ENCODE measurements at regions not wholly inside any gene's neighbourhood (a gene's known extent, or its start where the extent isn't known, plus 50 kb on each side); places are given as distances from the start of the nearest gene placed in this dataset.

- Histone ChIP-seq H3K9me3 (ENCODE audit: control insufficient read depth, insufficient read depth, low read length) (no peaks in the 10 kb centered on the region), H3K27ac (ENCODE audit: low read depth, low read length) (no peak overlapping the region), H3K4me3 (ENCODE audit: low read depth, low read length) (no peak overlapping the region), H3K27me3 (ENCODE audit: control insufficient read depth, insufficient read depth, low read length) (no peaks in the 10 kb centered on the region)
- ChIA-PET POLR2A (no interaction called here), CTCF (interaction anchor here (1.5 to 7.1 kb wide), 2 partner anchors 226 to 229 kb away, joined by 3 to 85 read pairs; no protein-coding TSS in a partner anchor)
- DNase-seq (ENCODE audit: low read depth, low spot score) = no peak
- TF ChIP-seq, protein P1, sequence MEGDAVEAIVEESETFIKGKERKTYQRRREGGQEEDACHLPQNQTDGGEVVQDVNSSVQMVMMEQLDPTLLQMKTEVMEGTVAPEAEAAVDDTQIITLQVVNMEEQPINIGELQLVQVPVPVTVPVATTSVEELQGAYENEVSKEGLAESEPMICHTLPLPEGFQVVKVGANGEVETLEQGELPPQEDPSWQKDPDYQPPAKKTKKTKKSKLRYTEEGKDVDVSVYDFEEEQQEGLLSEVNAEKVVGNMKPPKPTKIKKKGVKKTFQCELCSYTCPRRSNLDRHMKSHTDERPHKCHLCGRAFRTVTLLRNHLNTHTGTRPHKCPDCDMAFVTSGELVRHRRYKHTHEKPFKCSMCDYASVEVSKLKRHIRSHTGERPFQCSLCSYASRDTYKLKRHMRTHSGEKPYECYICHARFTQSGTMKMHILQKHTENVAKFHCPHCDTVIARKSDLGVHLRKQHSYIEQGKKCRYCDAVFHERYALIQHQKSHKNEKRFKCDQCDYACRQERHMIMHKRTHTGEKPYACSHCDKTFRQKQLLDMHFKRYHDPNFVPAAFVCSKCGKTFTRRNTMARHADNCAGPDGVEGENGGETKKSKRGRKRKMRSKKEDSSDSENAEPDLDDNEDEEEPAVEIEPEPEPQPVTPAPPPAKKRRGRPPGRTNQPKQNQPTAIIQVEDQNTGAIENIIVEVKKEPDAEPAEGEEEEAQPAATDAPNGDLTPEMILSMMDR (IDR thresholded peaks at IDR 0.05; ENCODE audit: low read depth, low read length) = no peak
Observed at GRCh38 chr2:18745431-18746272, 156.3 kb upstream of the NT5C1B start.

DNA sequence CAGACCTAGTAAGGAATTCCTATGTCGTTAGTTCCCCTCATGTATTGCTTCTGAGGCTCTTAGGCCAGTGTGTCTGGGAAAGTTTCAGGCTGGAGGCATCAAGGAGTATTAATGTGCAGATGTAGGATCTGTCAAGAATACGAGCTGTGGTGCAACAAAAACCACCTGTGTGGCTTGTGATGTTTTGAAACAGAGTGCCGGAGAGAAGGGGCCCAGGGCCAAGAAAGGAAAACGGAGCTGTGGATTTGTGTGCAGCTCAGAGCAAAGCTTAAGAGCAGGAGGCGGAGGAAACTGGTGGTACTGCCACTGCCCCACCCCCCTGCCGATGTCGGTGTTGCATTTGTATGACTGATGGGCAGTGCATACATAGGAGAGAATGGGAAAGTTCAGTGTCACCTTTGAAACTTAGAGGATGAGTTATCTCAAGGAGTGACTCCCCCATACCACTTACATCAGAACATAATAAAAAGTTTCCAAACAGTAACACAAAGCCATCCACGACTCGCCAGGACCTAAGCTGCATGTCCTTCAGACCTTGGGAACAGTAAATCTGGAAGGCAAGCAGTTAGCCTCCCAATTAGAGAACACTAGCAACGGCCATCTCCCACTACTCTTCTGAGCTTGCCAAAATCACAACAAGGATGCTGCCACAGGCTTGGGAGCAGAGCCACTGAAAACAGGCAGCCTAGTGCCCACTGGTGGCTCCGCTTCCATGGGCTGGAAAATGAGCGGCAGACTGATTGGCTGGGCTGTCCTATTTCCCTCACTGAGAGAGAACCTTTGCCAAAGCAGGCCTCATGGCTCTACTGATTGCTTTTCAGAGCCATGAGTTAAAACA lies 152.7 kb upstream of the NT5C1B start:
- H3K27ac ChIP-seq (ENCODE audit: low read depth, low read length) = no peak overlapping the region
- no peaks in the 10 kb centered on the region for H3K27me3 ChIP-seq (ENCODE audit: control insufficient read depth, insufficient read depth, low read length)
- ChIA-PET POLR2A (interaction anchor here (0.5 to 1.9 kb wide), 12 partner anchors 10 to 620 kb away, joined by 3 to 13 read pairs (median 6); partner anchors contain the start of genes OSR1 and RDH14), CTCF (interaction anchor here (1.2 to 7.1 kb wide), 3 partner anchors 223 to 627 kb away, joined by 3 to 85 read pairs (median 4); no protein-coding TSS in a partner anchor)
- no peak overlapping the region for H3K4me3 ChIP-seq (ENCODE audit: low read depth, low read length)
- TF ChIP-seq, protein P1 (IDR thresholded peaks at IDR 0.05; ENCODE audit: low read depth, low read length) = peak; percentile 38
- DNase-seq (ENCODE audit: low read depth, low spot score) = peak; percentile 90
- no peaks in the 10 kb centered on the region for H3K9me3 ChIP-seq (ENCODE audit: control insufficient read depth, insufficient read depth, low read length)

DNA sequence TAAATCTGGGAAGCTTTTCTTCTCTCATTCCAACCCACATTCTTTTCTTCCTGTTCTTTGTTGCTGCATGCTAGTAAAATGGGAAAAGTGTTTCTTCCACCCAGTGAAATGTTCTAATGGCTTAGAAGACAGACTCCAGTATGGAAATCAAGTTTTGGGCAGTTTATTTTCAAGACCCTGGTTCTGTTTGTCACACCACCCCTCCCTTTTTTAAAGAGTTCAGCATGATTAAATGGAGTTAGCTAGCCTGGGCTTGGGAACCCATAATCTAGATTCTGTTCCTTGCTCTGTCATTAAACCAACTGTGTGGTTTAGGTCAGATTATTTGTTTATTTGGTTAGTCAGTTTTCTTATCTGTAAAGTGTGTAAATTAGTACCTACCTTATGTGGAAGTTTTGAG lies 151.8 kb upstream of the NT5C1B start:
- H3K27ac ChIP-seq (ENCODE audit: low read depth, low read length) = peak overlapping the region; percentile 33
- no peaks in the 10 kb centered on the region for H3K9me3 ChIP-seq (ENCODE audit: control insufficient read depth, insufficient read depth, low read length)
- no peak overlapping the region for H3K4me3 ChIP-seq (ENCODE audit: low read depth, low read length)
- ChIA-PET POLR2A (interaction anchor here (0.6 to 1.9 kb wide), 8 partner anchors 21 to 617 kb away, joined by 3 to 13 read pairs (median 8); partner anchors contain the start of genes OSR1 and RDH14), CTCF (interaction anchor here (1.2 to 7.1 kb wide), 3 partner anchors 222 to 627 kb away, joined by 3 to 85 read pairs (median 4); no protein-coding TSS in a partner anchor)
- no peak for DNase-seq (ENCODE audit: low read depth, low spot score)
- TF ChIP-seq, protein P1 (IDR thresholded peaks at IDR 0.05; ENCODE audit: low read depth, low read length) = no peak
- no peaks in the 10 kb centered on the region for H3K27me3 ChIP-seq (ENCODE audit: control insufficient read depth, insufficient read depth, low read length)

DNA sequence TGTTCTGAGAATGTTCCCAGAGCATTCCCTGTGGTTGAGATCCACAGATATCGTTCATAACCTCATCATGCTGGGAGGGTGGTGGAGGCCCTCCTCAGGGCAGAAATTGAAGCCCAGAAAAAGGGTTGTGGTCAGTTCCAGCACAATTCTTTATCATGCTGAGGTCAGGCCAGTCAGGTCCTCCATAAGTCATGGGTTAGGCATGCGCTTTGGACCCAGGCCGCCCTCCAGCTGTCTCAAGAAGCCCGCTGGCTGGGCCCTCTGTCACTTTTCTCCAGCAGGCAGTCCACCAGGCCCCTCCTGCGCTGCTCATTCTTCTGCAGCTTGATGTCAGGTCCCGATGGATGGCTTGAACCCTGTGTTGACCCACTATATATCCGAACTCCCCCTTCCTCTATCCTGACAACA lies 151.1 kb upstream of the NT5C1B start:
- no peak overlapping the region for H3K27ac ChIP-seq (ENCODE audit: low read depth, low read length)
- H3K4me3 ChIP-seq (ENCODE audit: low read depth, low read length) = no peak overlapping the region
- H3K27me3 ChIP-seq (ENCODE audit: control insufficient read depth, insufficient read depth, low read length) = no peaks in the 10 kb centered on the region
- TF ChIP-seq, protein P1 (IDR thresholded peaks at IDR 0.05; ENCODE audit: low read depth, low read length) = no peak
- no peak for DNase-seq (ENCODE audit: low read depth, low spot score)
- H3K9me3 ChIP-seq (ENCODE audit: control insufficient read depth, insufficient read depth, low read length) = no peaks in the 10 kb centered on the region
- ChIA-PET POLR2A (interaction anchor here (0.9 kb wide), 1 partner anchor 89 kb away, joined by 4 read pairs; no protein-coding TSS in a partner anchor), CTCF (interaction anchor here (1.2 kb wide), 1 partner anchor 221 kb away, joined by 6 read pairs; no protein-coding TSS in a partner anchor)
